H1 (cell line): ENCODE measurements at regions not wholly inside any gene's neighbourhood (a gene's known extent, or its start where the extent isn't known, plus 50 kb on each side); places are given as distances from the start of the nearest gene placed in this dataset.
A peak's percentile ranks its signal among the peaks of the same experiment; 100 is the strongest.

Experiments used
- CTCF ChIA-PET: fragments of 300-600 bp; sonication (Branson Sonifier 250); formaldehyde crosslinking; loops from one replicate; lab custom pipeline; 2021; ENCODE audit not compliant: partially characterized antibody; lab: Charles Lee
- POLR2A ChIA-PET: fragments of 300-600 bp; sonication (Branson Sonifier 250); formaldehyde crosslinking; loops from one replicate; lab custom pipeline; 2021; ENCODE audit warnings: inconsistent platforms; ENCODE audit not compliant: partially characterized antibody; lab: Charles Lee
- DNase-seq, 2 experiments: peaks; one replicate each; pipeline versions ENCODE4 v3.0.0 to v3.0.0-alpha.2; 2010 to 2022; ENCODE audit warnings: low spot score in 2 of 2, low read depth in 1 of 2, mixed read lengths in 1 of 2
- FAIRE-seq: peaks from 2 replicates; lab custom pipeline; 2011; peaks lifted over from hg19 to GRCh38; lab: Jason Lieb, UNC
- H2AFZ ChIP-seq: 2 replicates; pipeline ENCODE4 v1.8.1; 2012; ENCODE audit warnings: low read length, inconsistent platforms
- H2AK5ac ChIP-seq: 2 replicates; pipeline ENCODE4 v1.6.1; 2013; ENCODE audit warnings: low read depth, low read length
- H2BK120ac ChIP-seq: replicated peaks from 2 replicates; pipeline ENCODE3; 2013; ENCODE audit warnings: low read depth, low read length, inconsistent platforms
- H2BK12ac ChIP-seq: 2 replicates; pipeline ENCODE4 v1.6.1; 2013; ENCODE audit warnings: low read depth, low read length
- H2BK15ac ChIP-seq: 2 replicates; pipeline ENCODE4 v1.6.1; 2013; ENCODE audit warnings: low read length
- H2BK20ac ChIP-seq: 2 replicates; pipeline ENCODE4 v1.6.1; 2013; ENCODE audit warnings: low read length
- H2BK5ac ChIP-seq: 2 replicates; pipeline ENCODE4 v1.6.1; 2013; ENCODE audit warnings: low read depth, low read length
- H3K14ac ChIP-seq: 2 replicates; pipeline ENCODE4 v1.6.1; 2013; ENCODE audit warnings: inconsistent platforms; ENCODE audit not compliant: insufficient read length
- H3K18ac ChIP-seq: 2 replicates; pipeline ENCODE4 v1.6.1; 2013; ENCODE audit warnings: low read length; ENCODE audit errors: extremely low read depth
- H3K23ac ChIP-seq: 2 replicates; pipeline ENCODE4 v1.6.1; 2013; ENCODE audit warnings: inconsistent platforms; ENCODE audit not compliant: insufficient read length
- H3K23me2 ChIP-seq: 2 replicates; pipeline ENCODE4 v1.6.1; 2013; ENCODE audit warnings: low read depth, low read length
- H3K27ac ChIP-seq: 2 replicates; pipeline ENCODE4 v1.6.1; 2011; ENCODE audit warnings: low read depth, low read length, inconsistent platforms
- H3K27me3 ChIP-seq, 4 experiments: replicated peaks in 1 of 4; 1 replicate in 1 of 4; 2 replicates in 3 of 4; pipeline versions ENCODE4 v1.6.1 to v1.8.1; 2011 to 2013; ENCODE audit warnings: low read length in 3 of 4, mild to moderate bottlenecking in 3 of 4, inconsistent platforms in 2 of 4, mixed read lengths in 2 of 4, moderate library complexity in 1 of 4; ENCODE audit not compliant: control insufficient read depth in 3 of 4, insufficient read depth in 3 of 4; ENCODE audit errors: extremely low read depth in 1 of 4
- H3K36me3 ChIP-seq, 4 experiments: 2 replicates each; pipeline versions ENCODE4 v1.6.1 to v1.8.1; 2011 to 2013; ENCODE audit warnings: mild to moderate bottlenecking in 4 of 4, low read length in 3 of 4, moderate library complexity in 2 of 4, control low read depth in 1 of 4, inconsistent platforms in 1 of 4; ENCODE audit not compliant: insufficient read depth in 4 of 4, control insufficient read depth in 2 of 4
- H3K4ac ChIP-seq: replicated peaks from 2 replicates; pipeline ENCODE3; 2013; ENCODE audit warnings: low read length, low read depth, mixed read lengths, inconsistent platforms; ENCODE audit not compliant: insufficient read length
- H3K4me1 ChIP-seq, 4 experiments: replicated peaks in 1 of 4; 1 replicate in 1 of 4; 2 replicates in 3 of 4; pipeline versions ENCODE4 v1.6.1 to v1.8.1; 2011 to 2013; ENCODE audit warnings: low read length in 3 of 4, inconsistent platforms in 2 of 4, mixed read lengths in 1 of 4; ENCODE audit not compliant: insufficient read depth in 4 of 4, control insufficient read depth in 3 of 4
- H3K4me2 ChIP-seq, 2 experiments: 2 replicates each; pipeline versions ENCODE4 v1.6.1 to v1.8.1; 2011 to 2013; ENCODE audit warnings: low read depth in 2 of 2, low read length in 2 of 2, control low read depth in 1 of 2, inconsistent platforms in 1 of 2, mild to moderate bottlenecking in 1 of 2; ENCODE audit not compliant: insufficient read depth in 1 of 2
- H3K4me3 ChIP-seq, 4 experiments: fragments of 200-600, 300-600 bp in 1 of 4; sonication (generic), shearing (Covaris generic), sonication (Bioruptor Twin) in 1 of 4; 2 replicates each; pipeline versions ENCODE4 v1.5.1 to v1.8.1; 2011 to 2016; ENCODE audit warnings: low read length in 4 of 4, low read depth in 3 of 4, control low read depth in 2 of 4, inconsistent platforms in 2 of 4, mild to moderate bottlenecking in 2 of 4, mixed read lengths in 1 of 4, moderate library complexity in 1 of 4; ENCODE audit not compliant: insufficient read depth in 2 of 4; ENCODE audit errors: extremely low read depth in 1 of 4
- H3K56ac ChIP-seq: replicated peaks from 2 replicates; pipeline ENCODE3; 2013; ENCODE audit warnings: low read depth, mild to moderate bottlenecking, mixed read lengths, low read length, inconsistent platforms; ENCODE audit not compliant: insufficient read length
- H3K79me1 ChIP-seq: 2 replicates; pipeline ENCODE4 v1.6.1; 2013; ENCODE audit warnings: low read depth, low read length, control low read depth
- H3K79me2 ChIP-seq, 2 experiments: 2 replicates each; pipeline versions ENCODE4 v1.6.1 to v1.8.1; 2012 to 2013; ENCODE audit warnings: low read length in 2 of 2, mild to moderate bottlenecking in 2 of 2, inconsistent platforms in 1 of 2; ENCODE audit not compliant: insufficient read depth in 2 of 2, control insufficient read depth in 1 of 2
- H3K9ac ChIP-seq, 4 experiments: replicated peaks in 1 of 4; 1 replicate in 1 of 4; 2 replicates in 3 of 4; pipeline versions ENCODE4 v1.6.1 to v1.8.1; 2011 to 2013; ENCODE audit warnings: low read depth in 3 of 4, low read length in 3 of 4, control low read depth in 2 of 4, mild to moderate bottlenecking in 2 of 4, moderate library complexity in 2 of 4, inconsistent platforms in 1 of 4; ENCODE audit errors: extremely low read depth in 1 of 4
- H3K9me3 ChIP-seq, 2 experiments: 2 replicates each; pipeline versions ENCODE4 v1.6.1 to v1.8.1; 2012 to 2013; ENCODE audit warnings: mild to moderate bottlenecking in 2 of 2, moderate library complexity in 2 of 2, control low read depth in 1 of 2, inconsistent platforms in 1 of 2, low read depth in 1 of 2, low read length in 1 of 2, mixed read lengths in 1 of 2; ENCODE audit not compliant: insufficient read depth in 2 of 2
- H4K20me1 ChIP-seq, 2 experiments: replicated peaks in 1 of 2; 2 replicates each; pipeline versions ENCODE3 to v1.8.1; 2011 to 2013; ENCODE audit warnings: inconsistent platforms in 2 of 2, low read length in 2 of 2, mild to moderate bottlenecking in 1 of 2; ENCODE audit not compliant: insufficient read depth in 2 of 2, control insufficient read depth in 1 of 2
- H4K5ac ChIP-seq: 2 replicates; pipeline ENCODE4 v1.6.1; 2013; ENCODE audit warnings: low read length, low read depth, mixed read lengths, inconsistent platforms; ENCODE audit not compliant: insufficient read length
- H4K8ac ChIP-seq: 2 replicates; pipeline ENCODE4 v1.8.0; 2013; ENCODE audit warnings: mild to moderate bottlenecking, moderate library complexity, low read length, inconsistent platforms; ENCODE audit not compliant: insufficient read depth; ENCODE audit errors: extremely low read depth
- H4K91ac ChIP-seq: replicated peaks from 2 replicates; pipeline ENCODE3; 2013; ENCODE audit warnings: low read length, mixed read lengths, inconsistent platforms; ENCODE audit not compliant: insufficient read length
- ATF2 ChIP-seq: IDR thresholded peaks from 2 replicates; pipeline ENCODE4 v1.6.1; 2012; ENCODE audit warnings: low read length, inconsistent platforms
- CTCF ChIP-seq, 3 experiments: IDR thresholded peaks; 1 replicate in 2 of 3; 2 replicates in 1 of 3; pipeline versions ENCODE4 v1.5.1 to v1.6.1; 2011; ENCODE audit warnings: low read length in 3 of 3, mild to moderate bottlenecking in 3 of 3, inconsistent platforms in 2 of 3, low read depth in 1 of 3, moderate library complexity in 1 of 3; ENCODE audit not compliant: insufficient read depth in 1 of 3; ENCODE audit errors: control extremely low read depth in 1 of 3
- RAD21 ChIP-seq, 2 experiments: IDR thresholded peaks in 1 of 2; conservative IDR thresholded peaks in 1 of 2; 2 replicates each; pipeline ENCODE4 v1.6.1; 2011; ENCODE audit warnings: low read depth in 2 of 2, low read length in 2 of 2, improper control_type of control experiment in 1 of 2, inconsistent platforms in 1 of 2, mild to moderate bottlenecking in 1 of 2, moderate library complexity in 1 of 2
- TEAD4 ChIP-seq: IDR thresholded peaks from 2 replicates; pipeline ENCODE4 v1.6.1; 2012; ENCODE audit warnings: low read depth, low read length, inconsistent platforms, mixed read lengths
- WGBS, 2 experiments: shearing (Covaris generic) in 1 of 2; methylation state at CpG; one replicate each; pipeline versions ENCODE4 v1.1.6 to v1.1.7; 2013 to 2015; ENCODE audit warnings: low lambda C conversion rate in 2 of 2, mixed read lengths in 2 of 2, inconsistent platforms in 1 of 2, low coverage in 1 of 2, missing lambda C conversion rate in 1 of 2; ENCODE audit not compliant: insufficient replicate concordance in 2 of 2, insufficient coverage in 1 of 2, insufficient read length in 1 of 2; ENCODE audit errors: extremely low coverage in 1 of 2, missing lambda C conversion rate in 1 of 2; 5-methylcytosine and 5-hydroxymethylcytosine counted together

GRCh38 chr3:77815467-77815866 lies 775.6 kb downstream of the ROBO2 start:
- no peak overlapping the region for H2AK5ac ChIP-seq
- CTCF ChIA-PET, result interaction anchor here (0.7 to 2.3 kb wide), 11 partner anchors 9 to 489 kb away, joined by 3 to 7 read pairs (median 3); no protein-coding TSS in a partner anchor
- H3K4me1 ChIP-seq, result no peaks in the 10 kb centered on the region
- no peak overlapping the region for H3K4me2 ChIP-seq
- H3K79me1 ChIP-seq, result no peaks in the 10 kb centered on the region
- H2AFZ ChIP-seq, result 0 out of 2 replicates have a peak overlapping the region, but pooled peaks have one; percentile 60
- H2BK15ac ChIP-seq, result no peak overlapping the region
- H3K56ac ChIP-seq, result no peak overlapping the region
- H2BK20ac ChIP-seq, result no peak overlapping the region
- no peak for FAIRE-seq
- H3K9me3 ChIP-seq, result no peaks in the 10 kb centered on the region
- H3K14ac ChIP-seq, result no peak overlapping the region
- no peak overlapping the region for H3K18ac ChIP-seq
- H4K91ac ChIP-seq, result no peak overlapping the region
- H4K5ac ChIP-seq, result no peak overlapping the region
- no peak overlapping the region for H3K9ac ChIP-seq
- DNase-seq, result peak in 1 of 2 experiments; percentile 46
- POLR2A ChIA-PET, result no interaction called here
- no peak overlapping the region for H2BK120ac ChIP-seq
- no peak overlapping the region for H4K8ac ChIP-seq
- H3K36me3 ChIP-seq, result no peaks in the 10 kb centered on the region
- no peak overlapping the region for H2BK5ac ChIP-seq
- H3K23me2 ChIP-seq, result no peaks in the 10 kb centered on the region
- peak; percentile 12 to 62 (median 53) for TF ChIP-seq CTCF (IDR thresholded peaks at IDR 0.05; ENCODE audit: control extremely low read depth in 1 of 3, insufficient read depth in 1 of 3, low read depth in 1 of 3, low read length in 3 of 3)
- peak; percentile 73 to 78 for TF ChIP-seq RAD21 (IDR thresholded peaks at IDR 0.05 in 1 of 2, conservative IDR thresholded peaks at IDR 0.05 in 1 of 2; ENCODE audit: low read depth in 2 of 2, low read length in 2 of 2)
- TF ChIP-seq ATF2, result no peak
- no peak for TF ChIP-seq TEAD4
- no peaks in the 10 kb centered on the region for H4K20me1 ChIP-seq
- H3K4ac ChIP-seq, result no peak overlapping the region
- H2BK12ac ChIP-seq, result no peak overlapping the region
- peaks cover 0 to 1% (median 0%) of the 10 kb centered on the region in 4 experiments; a peak in 1 of 7 replicates for H3K27me3 ChIP-seq
- no peak overlapping the region for H3K23ac ChIP-seq
- no peak overlapping the region for H3K27ac ChIP-seq
- no peaks in the 10 kb centered on the region for H3K79me2 ChIP-seq
- H3K4me3 ChIP-seq, result no peak overlapping the region
- WGBS, 2 experiments, result 85% methylated on average over 2 of the region's 2 CpGs; no CpG with 5 or more reads in 1 of the 2 experiments
